Stimulated activated naive CD4-positive, alpha-beta T cell treated with Interleukin-2 at 50 U/mL for 16 hours (primary cell): ENCODE measurements at regions not wholly inside any gene's neighbourhood (a gene's known extent, or its start where the extent isn't known, plus 50 kb on each side); places are given as distances from the start of the nearest gene placed in this dataset.

ENCODE experiments used
- DNase-seq: peaks from one replicate; lab custom pipeline; 2025; lab: John Stamatoyannopoulos, UW

GRCh38 chr3:176430244-176431037, 766.8 kb downstream of the TBL1XR1 start:
- DNase-seq, result no peak

- DNase-seq, result no peak
Measured at GRCh38 chr3:176428552-176428951, 768.7 kb downstream of the TBL1XR1 start.

- no peak for DNase-seq
Measured at GRCh38 chr3:176426371-176426770, 770.9 kb downstream of the TBL1XR1 start.

GRCh38 chr3:176416870-176417269, 780.4 kb downstream of the TBL1XR1 start:
- no peak for DNase-seq

GRCh38 chr3:176415661-176416295, 781.5 kb downstream of the TBL1XR1 start:
- no peak for DNase-seq

- DNase-seq, result no peak
Measured at GRCh38 chr3:176412771-176413170, 784.5 kb downstream of the TBL1XR1 start.

GRCh38 chr3:176403531-176403930, 793.8 kb downstream of the TBL1XR1 start:
- no peak for DNase-seq

- DNase-seq, result no peak
Measured at GRCh38 chr3:176401211-176401610, 796.1 kb downstream of the TBL1XR1 start.

GRCh38 chr3:176399193-176399592, 798.1 kb downstream of the TBL1XR1 start:
- no peak for DNase-seq

GRCh38 chr3:176395240-176395639, 802.0 kb downstream of the TBL1XR1 start:
- no peak for DNase-seq

- DNase-seq, result no peak
Measured at GRCh38 chr3:176378789-176379188, 818.5 kb downstream of the TBL1XR1 start.

GRCh38 chr3:176376531-176376930, 820.8 kb downstream of the TBL1XR1 start:
- no peak for DNase-seq

GRCh38 chr3:176375519-176375918, 821.8 kb downstream of the TBL1XR1 start:
- no peak for DNase-seq

GRCh38 chr3:176362191-176362731, 835.0 kb downstream of the TBL1XR1 start:
- no peak for DNase-seq

GRCh38 chr3:176359211-176359610, 838.1 kb downstream of the TBL1XR1 start:
- DNase-seq, result no peak

GRCh38 chr3:176357891-176358290, 839.4 kb downstream of the TBL1XR1 start:
- no peak for DNase-seq

GRCh38 chr3:176354843-176355242, 842.4 kb downstream of the TBL1XR1 start:
- no peak for DNase-seq

GRCh38 chr3:176352716-176353334, 844.5 kb downstream of the TBL1XR1 start:
- DNase-seq, result no peak

- DNase-seq, result no peak
Measured at GRCh38 chr3:176351408-176351807, 845.9 kb downstream of the TBL1XR1 start.

GRCh38 chr3:176349706-176350105, 847.6 kb downstream of the TBL1XR1 start:
- no peak for DNase-seq

- no peak for DNase-seq
Measured at GRCh38 chr3:176347424-176348146, 849.7 kb downstream of the TBL1XR1 start.

GRCh38 chr3:176341963-176342362, 855.3 kb downstream of the TBL1XR1 start:
- DNase-seq, result no peak
